Spinal cord (tissue), 9 donors: ENCODE measurements at regions not wholly inside any gene's neighbourhood (a gene's known extent, or its start where the extent isn't known, plus 50 kb on each side); places are given as distances from the start of the nearest gene placed in this dataset.

Experiments used
- DNase-seq, 6 donors: peaks; one replicate each; pipeline versions ENCODE4 v3.0.0 to v3.0.0-alpha.2; 2013 to 2015; ENCODE audit warnings: low spot score in 6 of 6, low read depth in 4 of 6
- H3K27ac ChIP-seq: one replicate; pipeline ENCODE4 v1.5.1; 2013; ENCODE audit warnings: low read depth, low read length, control low read depth
- H3K27me3 ChIP-seq: one replicate; pipeline ENCODE4 v1.6.1; 2013; ENCODE audit warnings: low read length; ENCODE audit not compliant: control insufficient read depth, insufficient read depth
- H3K36me3 ChIP-seq: one replicate; pipeline ENCODE4 v1.6.1; 2013; ENCODE audit warnings: low read length; ENCODE audit not compliant: control insufficient read depth, insufficient read depth
- H3K4me1 ChIP-seq: one replicate; pipeline ENCODE4 v1.6.1; 2013; ENCODE audit warnings: low read length; ENCODE audit not compliant: control insufficient read depth, insufficient read depth
- H3K4me3 ChIP-seq: one replicate; pipeline ENCODE4 v1.5.1; 2013; ENCODE audit warnings: low read depth, low read length, control low read depth
- H3K9me3 ChIP-seq: one replicate; pipeline ENCODE4 v1.6.1; 2013; ENCODE audit warnings: low read length; ENCODE audit not compliant: control insufficient read depth, insufficient read depth
- WGBS: methylation state at CpG from one replicate; pipeline ENCODE4 v1.1.5; 2013; ENCODE audit warnings: missing lambda C conversion rate; ENCODE audit not compliant: insufficient coverage; 5-methylcytosine and 5-hydroxymethylcytosine counted together
- donor health status: healthy.

- no peaks in the 10 kb centered on the region for H3K36me3 ChIP-seq
- no peaks in the 10 kb centered on the region for H3K27me3 ChIP-seq
- WGBS, result no CpG with 5 or more reads among the region's 5 CpGs
- peak in 2 of 6 donors; percentile 4 to 18 for DNase-seq
- H3K9me3 ChIP-seq, result no peaks in the 10 kb centered on the region
- H3K27ac ChIP-seq, result no peak overlapping the region
- no peaks in the 10 kb centered on the region for H3K4me1 ChIP-seq
- H3K4me3 ChIP-seq, result no peak overlapping the region
Observed at GRCh38 chr5:123671711-123672456, 159.9 kb downstream of the CSNK1G3 start.

DNA sequence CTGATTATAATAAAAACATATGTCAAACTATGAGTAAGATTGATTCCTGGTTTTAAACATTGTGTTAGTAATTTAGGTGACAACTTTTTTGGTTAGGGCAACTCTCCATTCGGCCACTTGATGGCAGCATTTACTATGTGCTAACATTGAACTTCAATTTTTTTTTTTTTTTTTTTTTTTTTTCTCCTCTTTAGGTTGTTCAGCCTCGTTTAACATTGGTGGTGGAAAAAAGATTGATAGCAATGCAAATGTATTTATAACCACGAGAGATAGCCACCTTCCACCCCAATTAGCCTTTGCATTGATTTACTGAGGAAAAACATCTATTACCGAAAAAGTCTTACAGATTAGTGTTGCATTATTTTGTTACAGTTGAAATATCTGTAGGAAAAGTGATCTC is 159.1 kb downstream of the CSNK1G3 start:
- no peak overlapping the region for H3K27ac ChIP-seq
- no peaks in the 10 kb centered on the region for H3K36me3 ChIP-seq
- H3K4me1 ChIP-seq, result no peaks in the 10 kb centered on the region
- H3K9me3 ChIP-seq, result no peaks in the 10 kb centered on the region
- no peak overlapping the region for H3K4me3 ChIP-seq
- no peaks in the 10 kb centered on the region for H3K27me3 ChIP-seq
- WGBS, result no CpG with 5 or more reads among the region's 4 CpGs
- peak; percentile 42 to 92 (median 65) for DNase-seq
